GM12873 (cell line): ENCODE measurements at regions not wholly inside any gene's neighbourhood (a gene's known extent, or its start where the extent isn't known, plus 50 kb on each side); places are given as distances from the start of the nearest gene placed in this dataset.

Source experiments
- TF ChIP-seq, protein P1 (sequence below): IDR thresholded peaks from 2 replicates; pipeline ENCODE4 v1.5.1; 2012; ENCODE audit warnings: low read depth, mild to moderate bottlenecking, moderate library complexity, low read length, control low read depth; ENCODE audit not compliant: insufficient read depth; ENCODE audit errors: missing control alignments

DNA sequence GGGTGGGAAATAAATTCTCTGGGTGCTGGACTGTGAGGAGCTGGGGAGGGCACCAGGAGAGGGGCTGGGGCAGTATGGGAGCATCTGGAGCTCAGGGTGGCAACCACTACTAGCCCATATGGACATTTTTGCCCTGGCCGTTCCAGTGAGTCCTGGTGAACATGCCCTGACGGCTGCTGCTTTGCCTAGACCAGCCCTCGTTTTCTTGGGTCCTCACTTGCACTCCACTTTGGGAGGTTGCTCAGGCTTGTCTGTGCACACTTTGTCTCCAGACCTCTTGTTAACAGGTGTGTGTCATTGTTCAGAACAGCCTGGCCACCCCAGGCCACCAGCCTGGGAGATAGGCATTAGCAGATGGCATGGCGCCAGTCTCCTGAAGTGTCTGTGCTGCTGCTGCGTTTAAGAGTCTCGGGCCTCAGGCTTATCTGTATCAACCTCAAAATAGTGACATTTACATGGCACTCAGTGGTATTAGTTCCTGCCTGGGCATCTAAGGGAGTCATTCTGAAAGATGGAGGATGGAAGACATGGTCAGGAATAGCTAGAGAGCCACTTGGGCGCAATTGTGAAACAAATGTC, 190.5 kb downstream of the PTPRU start:
- TF ChIP-seq, protein P1, sequence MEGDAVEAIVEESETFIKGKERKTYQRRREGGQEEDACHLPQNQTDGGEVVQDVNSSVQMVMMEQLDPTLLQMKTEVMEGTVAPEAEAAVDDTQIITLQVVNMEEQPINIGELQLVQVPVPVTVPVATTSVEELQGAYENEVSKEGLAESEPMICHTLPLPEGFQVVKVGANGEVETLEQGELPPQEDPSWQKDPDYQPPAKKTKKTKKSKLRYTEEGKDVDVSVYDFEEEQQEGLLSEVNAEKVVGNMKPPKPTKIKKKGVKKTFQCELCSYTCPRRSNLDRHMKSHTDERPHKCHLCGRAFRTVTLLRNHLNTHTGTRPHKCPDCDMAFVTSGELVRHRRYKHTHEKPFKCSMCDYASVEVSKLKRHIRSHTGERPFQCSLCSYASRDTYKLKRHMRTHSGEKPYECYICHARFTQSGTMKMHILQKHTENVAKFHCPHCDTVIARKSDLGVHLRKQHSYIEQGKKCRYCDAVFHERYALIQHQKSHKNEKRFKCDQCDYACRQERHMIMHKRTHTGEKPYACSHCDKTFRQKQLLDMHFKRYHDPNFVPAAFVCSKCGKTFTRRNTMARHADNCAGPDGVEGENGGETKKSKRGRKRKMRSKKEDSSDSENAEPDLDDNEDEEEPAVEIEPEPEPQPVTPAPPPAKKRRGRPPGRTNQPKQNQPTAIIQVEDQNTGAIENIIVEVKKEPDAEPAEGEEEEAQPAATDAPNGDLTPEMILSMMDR, result no peak

DNA sequence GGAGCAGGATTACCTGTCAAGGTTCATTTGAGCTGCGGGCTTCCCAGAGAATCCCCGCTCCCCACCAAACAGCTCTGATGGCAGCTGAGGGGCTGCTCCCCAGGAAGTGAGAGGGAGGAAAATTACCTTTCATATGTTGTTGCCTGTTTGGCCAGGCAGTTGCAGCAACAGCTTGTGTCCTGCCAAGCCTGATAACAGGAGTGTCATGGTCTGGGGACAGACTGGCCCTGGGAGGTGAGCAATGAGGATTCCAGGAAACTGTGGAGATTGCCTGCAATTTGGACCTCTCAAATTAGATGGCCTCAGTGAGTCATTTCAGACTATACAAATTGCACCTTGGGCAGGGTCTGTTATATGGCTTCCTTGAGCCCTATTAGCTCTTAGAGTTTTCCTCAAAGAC, 189.3 kb downstream of the PTPRU start:
- TF ChIP-seq, protein P1, result no peak

DNA sequence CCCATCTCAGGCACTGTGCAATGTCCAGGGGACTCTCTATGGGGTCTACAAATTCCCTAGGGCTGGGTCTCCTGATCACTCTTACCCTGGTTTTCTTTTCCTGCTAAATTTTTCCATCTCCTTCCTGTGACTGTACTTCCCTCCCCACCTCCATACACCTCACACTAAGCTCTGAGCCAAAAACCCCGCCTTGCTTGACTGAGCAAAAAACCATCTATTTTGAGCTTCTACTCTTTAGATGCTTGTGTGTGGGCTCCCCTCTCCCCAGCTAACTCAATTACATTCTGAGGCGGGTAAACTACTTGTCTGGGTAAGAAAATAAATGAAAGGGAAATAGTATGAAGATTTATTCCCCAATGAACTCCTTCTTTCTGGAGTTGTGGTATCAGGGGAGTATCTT, 187.9 kb downstream of the PTPRU start:
- TF ChIP-seq, protein P1, result no peak

DNA sequence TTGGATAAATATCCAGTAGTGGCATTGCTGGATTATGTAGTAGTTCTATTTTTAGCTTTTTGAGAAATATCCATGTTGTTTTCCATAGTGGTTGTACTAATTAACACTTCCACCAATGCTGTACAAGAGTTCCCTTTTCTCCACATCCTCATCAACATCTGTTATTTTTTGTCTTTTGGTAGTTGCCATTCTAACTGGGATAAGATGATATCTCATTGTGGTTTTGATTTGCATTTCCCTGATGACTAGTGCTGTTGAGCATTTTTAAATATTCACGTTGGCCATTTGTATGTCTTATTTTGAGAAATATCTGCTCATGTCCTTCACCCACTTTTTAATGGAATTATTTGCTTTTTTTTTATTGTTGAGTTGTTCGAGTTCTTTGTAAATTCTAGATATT, 183.9 kb downstream of the PTPRU start:
- TF ChIP-seq, protein P1, result no peak

DNA sequence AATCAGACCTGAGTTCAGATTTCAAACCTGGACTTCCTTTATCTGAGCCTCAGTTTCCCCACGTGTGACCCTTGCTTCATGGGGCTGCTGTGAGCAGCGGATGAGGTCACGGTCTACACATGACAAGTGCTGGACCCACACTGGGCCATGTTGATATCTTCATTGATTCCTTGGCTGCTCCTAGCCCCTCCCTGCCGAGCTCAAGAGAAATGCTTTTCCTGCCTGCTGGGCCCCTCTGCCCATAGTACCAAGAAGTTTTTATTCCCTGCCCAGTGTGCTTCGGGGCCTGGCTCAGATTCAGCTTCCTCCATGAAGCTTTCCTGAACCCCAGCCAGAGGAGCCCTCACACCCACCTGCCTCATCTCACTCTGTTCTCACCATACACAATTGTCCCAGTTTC, 181.6 kb downstream of the PTPRU start:
- TF ChIP-seq, protein P1, result no peak

DNA sequence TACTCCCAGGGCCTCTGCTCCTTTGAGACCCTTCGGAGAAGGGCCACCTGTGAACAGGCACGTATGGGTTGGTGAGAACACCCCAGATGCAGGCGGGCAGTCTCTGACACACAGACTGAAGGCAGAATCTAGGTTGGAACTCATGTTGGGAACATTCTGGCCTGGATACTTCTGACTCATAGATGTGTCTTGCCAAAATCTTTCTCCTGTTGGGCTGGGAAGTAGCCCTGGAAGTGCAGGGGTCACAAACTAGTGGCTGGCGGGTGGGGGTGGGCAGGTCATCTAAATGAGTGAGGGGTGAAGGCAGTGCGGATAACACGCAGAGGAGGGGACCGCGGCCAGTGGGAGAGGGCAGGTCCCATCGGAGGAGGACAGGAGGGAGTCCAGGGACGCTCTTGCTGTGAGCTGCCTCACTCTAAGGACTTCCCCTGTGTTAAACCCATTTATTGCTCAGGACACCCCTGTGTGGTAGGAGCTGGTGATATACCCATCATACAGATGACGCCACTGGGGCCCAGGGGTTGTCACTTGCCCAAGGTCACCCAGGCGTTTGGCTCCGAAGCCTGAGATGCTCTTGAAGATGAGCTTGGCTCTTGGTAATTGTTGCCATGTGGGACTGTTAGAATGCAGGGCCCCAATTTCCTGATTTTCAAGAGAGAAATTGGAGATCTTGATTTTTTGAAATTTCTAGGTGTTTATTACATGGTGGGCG, 181.0 kb downstream of the PTPRU start:
- TF ChIP-seq, protein P1, result no peak

DNA sequence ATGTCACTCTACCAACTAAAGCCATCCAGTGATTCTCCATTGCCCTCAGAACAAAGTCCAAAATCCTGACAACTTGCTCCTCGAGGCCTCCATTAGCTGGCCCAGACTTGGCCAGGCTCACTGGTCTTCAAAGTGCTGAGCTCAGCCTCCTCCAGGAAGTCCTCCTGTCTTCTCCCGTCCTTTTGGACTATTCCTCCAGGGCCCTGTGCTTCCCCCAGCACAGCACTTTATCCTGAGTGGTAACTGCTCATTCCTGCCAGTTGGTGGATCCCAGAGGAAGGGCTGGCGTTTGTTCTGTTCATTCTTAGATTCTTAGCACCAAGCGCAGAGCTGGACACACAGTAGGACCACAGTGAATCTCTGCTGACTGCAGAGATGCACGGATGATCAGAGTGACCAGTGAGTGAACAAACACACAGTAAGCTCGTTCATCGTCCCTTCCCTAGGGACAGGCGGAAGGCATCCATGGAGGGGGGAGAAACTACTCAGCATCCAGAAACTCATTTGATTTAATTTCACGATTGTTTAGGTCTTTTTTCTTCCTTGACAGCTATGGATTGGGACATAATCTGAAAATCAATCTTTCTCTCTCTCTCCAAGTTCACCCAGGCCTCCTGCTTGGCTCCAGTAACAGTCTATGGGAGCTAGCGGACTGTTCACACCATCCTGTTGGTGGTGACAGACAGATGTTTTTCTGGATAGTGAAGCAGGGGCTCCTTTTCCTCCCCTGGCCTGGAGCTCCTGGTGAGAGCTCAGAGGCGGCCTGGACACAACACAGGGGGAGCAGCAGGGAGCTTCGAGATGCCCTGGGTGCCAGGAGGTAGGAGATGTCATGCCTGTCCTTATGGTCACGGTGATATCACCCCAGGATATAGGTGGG, 180.2 kb downstream of the PTPRU start:
- TF ChIP-seq, protein P1, result no peak
